ENCODE measurements at regions not wholly inside any gene's neighbourhood (a gene's known extent, or its start where the extent isn't known, plus 50 kb on each side); places are given as distances from the start of the nearest gene placed in this dataset.

DNA sequence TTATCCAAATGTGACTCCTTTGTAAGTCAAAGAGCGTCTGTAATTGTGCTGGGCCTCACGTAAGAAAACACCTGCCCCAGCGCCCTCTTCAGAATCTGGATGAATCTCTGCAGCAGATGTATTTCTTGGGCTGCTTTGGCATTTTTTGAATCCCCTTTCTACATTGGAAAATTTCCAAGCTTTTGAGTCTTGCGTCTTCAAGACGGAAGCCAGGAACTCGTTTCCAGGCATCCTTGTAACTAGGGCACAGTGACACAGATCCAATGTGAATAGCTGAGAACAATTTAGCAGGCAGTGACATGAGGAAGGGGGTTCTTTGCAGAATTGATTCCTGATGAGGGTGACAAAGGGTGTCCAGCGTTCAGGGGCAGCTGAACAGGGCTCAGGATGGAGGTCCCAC lies 862.3 kb downstream of the TYW1 start:
- Histone ChIP-seq H3K36me3 (ENCODE audit: insufficient read depth, low read length) (no peaks in the 10 kb centered on the region), H3K27me3 (ENCODE audit: insufficient read depth, low read length) (no peaks in the 10 kb centered on the region), H3K4me3 (ENCODE audit: low read length) (no peak overlapping the region), H3K4me1 (ENCODE audit: insufficient read depth, low read length) (no peaks in the 10 kb centered on the region), H3K9me3 (ENCODE audit: low read length) (no peaks in the 10 kb centered on the region), H2AFZ (ENCODE audit: low read depth, low read length) (no peak overlapping the region)

- H2AFZ ChIP-seq (ENCODE audit: low read depth, low read length), result no peak overlapping the region
- no peaks in the 10 kb centered on the region for H3K36me3 ChIP-seq (ENCODE audit: insufficient read depth, low read length)
- H3K27me3 ChIP-seq (ENCODE audit: insufficient read depth, low read length), result no peaks in the 10 kb centered on the region
- H3K4me1 ChIP-seq (ENCODE audit: insufficient read depth, low read length), result no peaks in the 10 kb centered on the region
- H3K9me3 ChIP-seq (ENCODE audit: low read length), result no peaks in the 10 kb centered on the region
- H3K4me3 ChIP-seq (ENCODE audit: low read length), result no peak overlapping the region
These were observed 867.3 kb downstream of the TYW1 start for GRCh38 chr7:67863911-67864310.

DNA sequence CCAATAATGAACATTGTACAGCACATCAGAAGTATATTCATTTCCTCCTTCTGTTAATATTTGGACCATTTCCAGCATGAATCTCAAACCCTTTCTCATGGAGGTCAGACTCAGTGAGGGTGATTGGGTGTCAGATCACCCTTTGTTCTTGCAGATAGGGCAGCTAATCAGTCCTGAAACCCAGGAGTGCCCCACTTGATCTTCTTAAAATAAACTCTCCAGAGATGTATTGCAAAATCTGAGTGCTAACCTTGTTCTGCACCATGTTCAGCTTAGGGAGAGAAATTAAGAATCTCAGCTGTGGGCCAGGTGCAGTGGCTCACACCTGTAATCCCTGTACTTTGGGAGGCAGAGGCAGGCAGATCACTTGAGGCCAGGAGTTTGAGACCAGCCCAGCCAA lies 869.4 kb downstream of the TYW1 start:
- Histone ChIP-seq H3K4me1 (ENCODE audit: insufficient read depth, low read length) (no peaks in the 10 kb centered on the region), H3K36me3 (ENCODE audit: insufficient read depth, low read length) (no peaks in the 10 kb centered on the region), H3K4me3 (ENCODE audit: low read length) (no peak overlapping the region), H3K9me3 (ENCODE audit: low read length) (no peaks in the 10 kb centered on the region), H3K27me3 (ENCODE audit: insufficient read depth, low read length) (no peaks in the 10 kb centered on the region), H2AFZ (ENCODE audit: low read depth, low read length) (no peak overlapping the region)

- Histone ChIP-seq H3K9me3 (ENCODE audit: low read length) (no peaks in the 10 kb centered on the region), H3K36me3 (ENCODE audit: insufficient read depth, low read length) (no peaks in the 10 kb centered on the region), H3K4me1 (ENCODE audit: insufficient read depth, low read length) (no peaks in the 10 kb centered on the region), H3K4me3 (ENCODE audit: low read length) (no peak overlapping the region), H2AFZ (ENCODE audit: low read depth, low read length) (no peak overlapping the region), H3K27me3 (ENCODE audit: insufficient read depth, low read length) (no peaks in the 10 kb centered on the region)
These were observed 870.2 kb downstream of the TYW1 start for GRCh38 chr7:67866812-67867211.

GRCh38 chr7:67870396-67870795 lies 873.8 kb downstream of the TYW1 start:
- no peak overlapping the region for H3K4me3 ChIP-seq (ENCODE audit: low read length)
- H3K36me3 ChIP-seq (ENCODE audit: insufficient read depth, low read length), result no peaks in the 10 kb centered on the region
- no peak overlapping the region for H2AFZ ChIP-seq (ENCODE audit: low read depth, low read length)
- H3K4me1 ChIP-seq (ENCODE audit: insufficient read depth, low read length), result no peaks in the 10 kb centered on the region
- H3K9me3 ChIP-seq (ENCODE audit: low read length), result no peaks in the 10 kb centered on the region
- H3K27me3 ChIP-seq (ENCODE audit: insufficient read depth, low read length), result no peaks in the 10 kb centered on the region

- H3K36me3 ChIP-seq (ENCODE audit: insufficient read depth, low read length), result no peaks in the 10 kb centered on the region
- H3K4me1 ChIP-seq (ENCODE audit: insufficient read depth, low read length), result no peaks in the 10 kb centered on the region
- H2AFZ ChIP-seq (ENCODE audit: low read depth, low read length), result no peak overlapping the region
- no peaks in the 10 kb centered on the region for H3K27me3 ChIP-seq (ENCODE audit: insufficient read depth, low read length)
- H3K9me3 ChIP-seq (ENCODE audit: low read length), result no peaks in the 10 kb centered on the region
- H3K4me3 ChIP-seq (ENCODE audit: low read length), result no peak overlapping the region
These were observed 878.9 kb downstream of the TYW1 start for GRCh38 chr7:67875558-67875957.

- no peaks in the 10 kb centered on the region for H3K36me3 ChIP-seq (ENCODE audit: insufficient read depth, low read length)
- H3K27me3 ChIP-seq (ENCODE audit: insufficient read depth, low read length), result no peaks in the 10 kb centered on the region
- no peak overlapping the region for H2AFZ ChIP-seq (ENCODE audit: low read depth, low read length)
- H3K9me3 ChIP-seq (ENCODE audit: low read length), result no peaks in the 10 kb centered on the region
- H3K4me1 ChIP-seq (ENCODE audit: insufficient read depth, low read length), result no peaks in the 10 kb centered on the region
- H3K4me3 ChIP-seq (ENCODE audit: low read length), result no peak overlapping the region
These were observed 882.2 kb downstream of the TYW1 start for GRCh38 chr7:67878808-67879207.

GRCh38 chr7:67882843-67883242 lies 886.2 kb downstream of the TYW1 start:
- Histone ChIP-seq H3K4me1 (ENCODE audit: insufficient read depth, low read length) (no peaks in the 10 kb centered on the region), H2AFZ (ENCODE audit: low read depth, low read length) (no peak overlapping the region), H3K36me3 (ENCODE audit: insufficient read depth, low read length) (no peaks in the 10 kb centered on the region), H3K4me3 (ENCODE audit: low read length) (no peak overlapping the region), H3K27me3 (ENCODE audit: insufficient read depth, low read length) (no peaks in the 10 kb centered on the region), H3K9me3 (ENCODE audit: low read length) (no peaks in the 10 kb centered on the region)

DNA sequence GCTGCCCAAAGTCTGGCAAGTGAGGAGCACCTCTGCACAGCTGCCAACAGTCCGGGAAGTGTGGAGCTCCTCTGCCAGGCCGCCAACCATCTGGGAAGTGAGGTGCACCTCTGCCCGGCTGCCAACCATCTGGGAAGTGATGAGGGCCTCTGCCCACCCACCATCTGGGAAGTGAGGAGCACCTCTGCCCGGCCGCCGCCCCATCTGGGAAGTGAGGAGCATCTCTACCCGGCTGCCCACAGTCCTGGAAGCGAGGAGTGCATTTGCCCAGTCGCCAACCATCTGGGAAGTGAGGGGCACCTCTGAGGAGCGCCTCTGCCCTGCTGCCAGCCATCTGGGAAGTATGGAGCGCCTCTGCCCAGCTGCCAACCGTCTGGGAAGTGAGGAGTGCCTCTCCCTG lies 893.7 kb downstream of the TYW1 start:
- Histone ChIP-seq H3K9me3 (ENCODE audit: low read length) (peaks cover 2% of the 10 kb centered on the region), H3K4me1 (ENCODE audit: insufficient read depth, low read length) (no peaks in the 10 kb centered on the region), H3K27me3 (ENCODE audit: insufficient read depth, low read length) (no peaks in the 10 kb centered on the region)

GRCh38 chr7:67894746-67895145 lies 898.1 kb downstream of the TYW1 start:
- Histone ChIP-seq H3K36me3 (ENCODE audit: insufficient read depth, low read length) (no peaks in the 10 kb centered on the region), H3K27me3 (ENCODE audit: insufficient read depth, low read length) (no peaks in the 10 kb centered on the region), H2AFZ (ENCODE audit: low read depth, low read length) (no peak overlapping the region), H3K4me1 (ENCODE audit: insufficient read depth, low read length) (no peaks in the 10 kb centered on the region), H3K9me3 (ENCODE audit: low read length) (no peaks in the 10 kb centered on the region), H3K4me3 (ENCODE audit: low read length) (no peak overlapping the region)

More for the DNA sequence above, 893.7 kb downstream of the TYW1 start:
- H2AFZ ChIP-seq (ENCODE audit: low read depth, low read length), result no peak overlapping the region
- no peaks in the 10 kb centered on the region for H3K36me3 ChIP-seq (ENCODE audit: insufficient read depth, low read length)
- H3K4me3 ChIP-seq (ENCODE audit: low read length), result no peak overlapping the region

GRCh38 chr7:67896721-67897120 lies 900.1 kb downstream of the TYW1 start:
- Histone ChIP-seq H3K36me3 (ENCODE audit: insufficient read depth, low read length) (no peaks in the 10 kb centered on the region), H3K27me3 (ENCODE audit: insufficient read depth, low read length) (no peaks in the 10 kb centered on the region), H3K4me1 (ENCODE audit: insufficient read depth, low read length) (no peaks in the 10 kb centered on the region), H3K4me3 (ENCODE audit: low read length) (no peak overlapping the region), H3K9me3 (ENCODE audit: low read length) (no peaks in the 10 kb centered on the region), H2AFZ (ENCODE audit: low read depth, low read length) (no peak overlapping the region)

- Histone ChIP-seq H3K4me3 (ENCODE audit: low read length) (no peak overlapping the region), H3K27me3 (ENCODE audit: insufficient read depth, low read length) (no peaks in the 10 kb centered on the region), H3K4me1 (ENCODE audit: insufficient read depth, low read length) (no peaks in the 10 kb centered on the region), H3K36me3 (ENCODE audit: insufficient read depth, low read length) (no peaks in the 10 kb centered on the region), H3K9me3 (ENCODE audit: low read length) (no peaks in the 10 kb centered on the region), H2AFZ (ENCODE audit: low read depth, low read length) (no peak overlapping the region)
These were observed 903.8 kb downstream of the TYW1 start for GRCh38 chr7:67900456-67900855.

- H3K4me1 ChIP-seq (ENCODE audit: insufficient read depth, low read length), result no peaks in the 10 kb centered on the region
- H3K36me3 ChIP-seq (ENCODE audit: insufficient read depth, low read length), result no peaks in the 10 kb centered on the region
- no peak overlapping the region for H3K4me3 ChIP-seq (ENCODE audit: low read length)
- no peak overlapping the region for H2AFZ ChIP-seq (ENCODE audit: low read depth, low read length)
- H3K27me3 ChIP-seq (ENCODE audit: insufficient read depth, low read length), result no peaks in the 10 kb centered on the region
- no peaks in the 10 kb centered on the region for H3K9me3 ChIP-seq (ENCODE audit: low read length)
These were observed 905.3 kb downstream of the TYW1 start for GRCh38 chr7:67901808-67902480.

GRCh38 chr7:67907792-67908191 lies 911.2 kb downstream of the TYW1 start:
- H2AFZ ChIP-seq (ENCODE audit: low read depth, low read length), result no peak overlapping the region
- H3K36me3 ChIP-seq (ENCODE audit: insufficient read depth, low read length), result no peaks in the 10 kb centered on the region
- H3K9me3 ChIP-seq (ENCODE audit: low read length), result no peaks in the 10 kb centered on the region
- no peak overlapping the region for H3K4me3 ChIP-seq (ENCODE audit: low read length)
- H3K4me1 ChIP-seq (ENCODE audit: insufficient read depth, low read length), result no peaks in the 10 kb centered on the region
- H3K27me3 ChIP-seq (ENCODE audit: insufficient read depth, low read length), result no peaks in the 10 kb centered on the region
